Tibial nerve (tissue), 4 donors: ENCODE measurements at regions not wholly inside any gene's neighbourhood (a gene's known extent, or its start where the extent isn't known, plus 50 kb on each side); places are given as distances from the start of the nearest gene placed in this dataset.

Experiments used
- CTCF ChIP-seq, 5 experiments: fragments of 200-600 bp in 3 of 5; fragments of 450-650 bp in 2 of 5; sonication (generic) in 3 of 5; IDR thresholded peaks; one replicate each; pipeline ENCODE4 v1.5.1; 2016 to 2019; ENCODE audit warnings: antibody characterized with exemption in 5 of 5, mild to moderate bottlenecking in 3 of 5, moderate library complexity in 2 of 5
- EP300 ChIP-seq, 2 donors: sonication (generic); formaldehyde crosslinking; IDR thresholded peaks; one replicate each; pipeline ENCODE4 v1.6.1; 2017; ENCODE audit warnings: antibody characterized with exemption in 2 of 2, mild to moderate bottlenecking in 1 of 2

- TF ChIP-seq EP300 (IDR thresholded peaks at IDR 0.05), result no peak
- TF ChIP-seq CTCF (IDR thresholded peaks at IDR 0.05), result no peak
These were observed 188.3 kb downstream of the RSL24D1 start for GRCh38 chr15:55008421-55008820.
